Adipocyte (in vitro differentiated cells): ENCODE measurements at regions not wholly inside any gene's neighbourhood (a gene's known extent, or its start where the extent isn't known, plus 50 kb on each side); places are given as distances from the start of the nearest gene placed in this dataset.

Experiments
- DNase-seq: peaks from one replicate; pipeline ENCODE4 v3.0.0-alpha.2; 2015; ENCODE audit warnings: low read depth
- H3K27me3 ChIP-seq: replicated peaks from 2 replicates; pipeline ENCODE4 v1.7.0; 2013; ENCODE audit warnings: mild to moderate bottlenecking, low read length, moderate library complexity; ENCODE audit not compliant: control insufficient read depth, insufficient read depth
- H3K36me3 ChIP-seq: 2 replicates; pipeline ENCODE4 v1.7.0; 2013; ENCODE audit warnings: low read length, mild to moderate bottlenecking, moderate library complexity; ENCODE audit not compliant: control insufficient read depth, insufficient read depth, severe bottlenecking
- H3K4me1 ChIP-seq: 2 replicates; pipeline ENCODE4 v1.7.0; 2013; ENCODE audit warnings: mild to moderate bottlenecking, low read length, moderate library complexity; ENCODE audit not compliant: control insufficient read depth, insufficient read depth
- H3K4me3 ChIP-seq: 2 replicates; pipeline ENCODE4 v1.7.0; 2013; ENCODE audit warnings: mild to moderate bottlenecking, low read length, moderate library complexity
- H3K9ac ChIP-seq: 2 replicates; pipeline ENCODE4 v1.7.0; 2013; ENCODE audit warnings: mild to moderate bottlenecking, low read length, moderate library complexity
- H3K9me3 ChIP-seq: 2 replicates; pipeline ENCODE4 v1.7.0; 2013; ENCODE audit warnings: mild to moderate bottlenecking, low read length, moderate library complexity; ENCODE audit not compliant: control insufficient read depth

DNA sequence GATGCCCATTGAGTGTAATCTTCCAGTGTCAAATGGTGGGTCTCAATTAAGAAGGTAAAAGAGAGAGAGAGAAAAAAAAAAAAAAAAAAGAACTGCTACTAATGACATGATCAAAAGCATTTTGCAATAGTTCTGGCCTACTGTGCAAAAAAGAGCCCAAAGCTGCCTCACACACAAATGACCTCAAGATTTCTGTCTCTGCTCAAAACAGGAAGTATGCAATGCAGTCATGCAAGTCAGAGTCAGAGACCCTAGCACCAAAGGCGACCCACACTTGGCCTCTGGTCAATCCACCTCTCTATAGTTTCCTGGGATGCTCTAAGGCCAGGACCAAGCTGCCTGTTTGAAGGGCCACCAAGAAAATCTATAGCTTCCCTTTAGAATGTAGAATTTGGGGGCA lies 323.5 kb downstream of the VPS13C start:
- peak overlapping the region; percentile 11 for H3K9ac ChIP-seq
- H3K9me3 ChIP-seq: no peaks in the 10 kb centered on the region
- H3K36me3 ChIP-seq: no peaks in the 10 kb centered on the region
- no peak overlapping the region for H3K4me3 ChIP-seq
- H3K27me3 ChIP-seq: no peaks in the 10 kb centered on the region
- DNase-seq: no peak
- peaks cover 16% of the 10 kb centered on the region for H3K4me1 ChIP-seq

DNA sequence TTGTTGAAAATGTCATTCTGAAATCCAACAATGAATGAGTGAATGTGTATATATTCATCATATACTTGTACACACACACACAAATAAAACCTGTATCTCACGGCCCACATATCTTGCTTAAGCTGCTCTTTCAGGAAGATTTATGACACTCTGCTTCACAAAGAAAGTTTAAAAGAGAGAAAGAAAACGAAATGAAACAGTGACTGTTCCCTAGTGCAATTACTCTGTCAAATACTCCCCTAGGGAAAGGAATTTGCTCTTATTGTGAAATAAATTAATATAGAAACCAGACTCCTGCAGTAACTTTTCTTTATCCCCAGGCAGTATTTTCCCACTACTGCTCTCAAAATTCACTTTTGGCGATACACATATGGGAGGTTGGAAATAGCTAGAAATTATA lies 329.1 kb downstream of the VPS13C start:
- Histone ChIP-seq H3K27me3 (no peaks in the 10 kb centered on the region), H3K9ac (peak overlapping the region; percentile 44), H3K36me3 (no peaks in the 10 kb centered on the region), H3K4me1 (peaks cover 23% of the 10 kb centered on the region), H3K9me3 (no peaks in the 10 kb centered on the region), H3K4me3 (peak overlapping the region; percentile 65)
- no peak for DNase-seq

- no peak for DNase-seq
- no peaks in the 10 kb centered on the region for H3K27me3 ChIP-seq
- H3K9me3 ChIP-seq: no peaks in the 10 kb centered on the region
- no peaks in the 10 kb centered on the region for H3K36me3 ChIP-seq
- H3K4me3 ChIP-seq: no peak overlapping the region
- peaks cover 27% of the 10 kb centered on the region for H3K4me1 ChIP-seq
- H3K9ac ChIP-seq: no peak overlapping the region
Measured at GRCh38 chr15:61729646-61730045, 330.6 kb downstream of the VPS13C start.

DNA sequence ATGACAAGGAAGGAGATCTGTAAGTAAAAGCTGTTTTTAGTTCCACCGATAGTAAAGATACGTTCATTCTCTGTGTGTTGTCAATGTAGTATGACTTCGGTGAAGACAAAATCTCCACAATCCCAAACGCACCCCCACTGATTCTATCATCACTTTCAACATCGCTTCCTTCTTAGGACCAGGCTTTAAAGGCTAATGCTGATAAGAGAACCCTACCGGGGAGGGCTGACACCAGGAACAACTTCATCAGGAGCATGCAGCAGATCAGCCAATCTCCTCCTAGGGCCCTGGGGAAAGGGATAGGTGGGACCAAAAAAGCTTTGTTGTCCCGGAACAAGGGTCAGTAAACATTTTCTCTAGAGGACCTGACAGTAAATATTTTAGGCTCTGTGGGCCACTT lies 334.1 kb downstream of the VPS13C start:
- Histone ChIP-seq H3K4me1 (peaks cover 26% of the 10 kb centered on the region), H3K9ac (no peak overlapping the region), H3K36me3 (no peaks in the 10 kb centered on the region), H3K9me3 (no peaks in the 10 kb centered on the region), H3K27me3 (peaks cover 7% of the 10 kb centered on the region), H3K4me3 (no peak overlapping the region)
- DNase-seq: no peak

DNA sequence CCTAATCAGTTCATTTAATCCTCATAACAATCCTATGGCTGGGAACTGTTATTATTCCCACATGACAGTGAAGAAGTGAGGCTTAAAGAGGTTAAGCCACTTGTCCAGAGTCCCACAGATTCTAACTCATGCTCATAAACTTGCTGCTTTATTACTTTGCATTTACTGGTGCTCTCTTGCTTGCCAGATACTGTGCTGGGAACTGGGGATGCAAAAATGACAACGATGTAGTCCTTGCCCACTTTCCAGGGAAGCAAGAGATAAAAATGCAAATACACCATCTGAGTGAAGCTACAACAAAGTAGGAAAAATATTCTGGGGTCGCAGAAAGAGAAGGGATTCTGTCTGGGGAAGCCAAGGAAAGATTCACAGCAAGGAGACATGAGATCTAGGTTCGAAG lies 335.0 kb downstream of the VPS13C start:
- Histone ChIP-seq H3K9ac (no peak overlapping the region), H3K4me3 (no peak overlapping the region), H3K36me3 (no peaks in the 10 kb centered on the region), H3K9me3 (no peaks in the 10 kb centered on the region), H3K4me1 (peaks cover 16% of the 10 kb centered on the region), H3K27me3 (peaks cover 7% of the 10 kb centered on the region)
- no peak for DNase-seq

DNA sequence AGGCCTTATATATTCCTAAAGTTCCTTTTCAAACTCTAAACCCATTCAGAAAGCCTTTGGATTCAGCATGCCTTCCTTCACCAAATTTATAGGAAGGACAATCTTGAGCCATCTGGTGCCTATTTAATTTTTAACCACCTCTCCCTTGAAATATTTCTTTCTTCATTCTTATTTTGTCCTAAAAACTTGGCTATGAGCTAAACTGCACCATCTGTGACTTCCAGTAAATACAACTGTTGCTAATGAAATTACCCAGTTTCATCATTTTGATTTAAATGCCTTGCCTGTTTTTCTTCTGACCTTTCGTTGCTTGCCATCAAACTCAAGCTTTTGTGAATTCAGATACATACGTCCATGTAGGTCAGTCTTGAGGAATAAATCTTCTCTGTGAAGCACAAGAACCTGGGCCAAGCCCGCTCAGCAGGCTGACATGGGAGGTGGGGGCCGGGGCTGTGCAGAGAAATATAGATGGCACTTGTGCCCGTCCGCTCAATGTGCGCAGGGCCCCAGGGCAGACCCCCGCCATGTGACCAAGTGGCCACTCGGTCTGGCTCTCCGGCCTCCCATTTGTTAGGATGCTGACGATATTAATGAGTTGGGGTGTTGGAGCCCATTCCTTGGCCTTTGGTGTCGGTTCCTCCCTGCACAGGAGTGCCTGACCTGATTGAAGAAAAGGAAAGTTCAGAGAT lies 335.9 kb downstream of the VPS13C start:
- Histone ChIP-seq H3K4me3 (no peak overlapping the region), H3K9ac (no peak overlapping the region), H3K9me3 (no peaks in the 10 kb centered on the region), H3K4me1 (peaks cover 9% of the 10 kb centered on the region), H3K27me3 (peaks cover 13% of the 10 kb centered on the region), H3K36me3 (no peaks in the 10 kb centered on the region)
- no peak for DNase-seq

GRCh38 chr15:61721418-61721817 lies 338.8 kb downstream of the VPS13C start:
- H3K27me3 ChIP-seq: peaks cover 14% of the 10 kb centered on the region
- no peak for DNase-seq
- H3K9me3 ChIP-seq: no peaks in the 10 kb centered on the region
- H3K4me1 ChIP-seq: peaks cover 9% of the 10 kb centered on the region
- no peak overlapping the region for H3K9ac ChIP-seq
- H3K4me3 ChIP-seq: no peak overlapping the region
- no peaks in the 10 kb centered on the region for H3K36me3 ChIP-seq

DNA sequence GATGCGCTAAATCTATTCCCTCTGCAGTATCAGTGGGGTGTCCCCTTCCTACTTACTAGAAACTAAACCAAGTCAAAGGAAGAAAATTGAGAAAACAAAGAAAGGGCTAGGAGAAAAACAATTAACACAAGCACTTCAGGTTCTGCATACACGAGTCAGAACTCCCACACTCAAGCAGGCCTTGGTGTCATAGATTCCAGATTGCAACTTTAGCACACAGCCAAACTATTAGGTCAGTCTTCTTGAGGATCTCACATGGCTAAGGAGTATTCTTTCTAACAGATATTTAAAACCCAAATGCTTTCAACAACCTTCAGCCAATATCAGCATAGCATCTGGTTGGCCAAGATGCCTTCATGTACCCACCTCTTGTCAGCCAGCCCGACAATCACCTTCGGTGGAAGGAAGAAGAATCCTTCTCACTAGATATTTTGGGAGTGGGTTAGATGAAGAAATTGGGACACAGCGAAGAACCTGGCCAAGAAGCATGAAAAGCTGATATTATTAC lies 340.0 kb downstream of the VPS13C start:
- peaks cover 9% of the 10 kb centered on the region for H3K4me1 ChIP-seq
- no peak overlapping the region for H3K4me3 ChIP-seq
- no peaks in the 10 kb centered on the region for H3K36me3 ChIP-seq
- peaks cover 14% of the 10 kb centered on the region for H3K27me3 ChIP-seq
- H3K9ac ChIP-seq: no peak overlapping the region
- no peak for DNase-seq
- no peaks in the 10 kb centered on the region for H3K9me3 ChIP-seq

- DNase-seq: no peak
- Histone ChIP-seq H3K36me3 (no peaks in the 10 kb centered on the region), H3K27me3 (peaks cover 8% of the 10 kb centered on the region)
Measured at GRCh38 chr15:61715082-61715481, 345.2 kb downstream of the VPS13C start.

GRCh38 chr15:61712129-61712759 lies 348.0 kb downstream of the VPS13C start:
- Histone ChIP-seq H3K9ac (no peak overlapping the region), H3K4me1 (no peaks in the 10 kb centered on the region), H3K4me3 (no peak overlapping the region), H3K36me3 (no peaks in the 10 kb centered on the region), H3K27me3 (no peaks in the 10 kb centered on the region), H3K9me3 (no peaks in the 10 kb centered on the region)
- no peak for DNase-seq

More at GRCh38 chr15:61715082-61715481, 345.2 kb downstream of the VPS13C start:
- Histone ChIP-seq H3K9me3 (no peaks in the 10 kb centered on the region), H3K4me3 (no peak overlapping the region), H3K4me1 (no peaks in the 10 kb centered on the region), H3K9ac (no peak overlapping the region)

- H3K4me3 ChIP-seq: peak overlapping the region; percentile 22
- no peaks in the 10 kb centered on the region for H3K27me3 ChIP-seq
- H3K36me3 ChIP-seq: no peaks in the 10 kb centered on the region
- H3K4me1 ChIP-seq: peaks cover 11% of the 10 kb centered on the region
- no peaks in the 10 kb centered on the region for H3K9me3 ChIP-seq
- DNase-seq: no peak
- H3K9ac ChIP-seq: no peak overlapping the region
Measured at GRCh38 chr15:61702224-61703020, 357.8 kb downstream of the VPS13C start.
